ENCODE measurements at regions not wholly inside any gene's neighbourhood (a gene's known extent, or its start where the extent isn't known, plus 50 kb on each side); places are given as distances from the start of the nearest gene placed in this dataset.
"Not testable (repeated sequence)": the region's sequence is repeated elsewhere in the genome, so short reads cannot be mapped to it uniquely, and the experiment has no call there.

- no peaks in the 10 kb centered on the region for H3K9me3 ChIP-seq
- H3K4me3 ChIP-seq: no peak overlapping the region
- CTCF ChIA-PET: no interaction called here
- H3K4me2 ChIP-seq: no peak overlapping the region
- FAIRE-seq (no peak), ATAC-seq (no peak), DNase-seq (ENCODE audit: low read depth in 1 of 2, low spot score in 1 of 2) (no peak)
- TF ChIP-seq ESRRA (IDR thresholded peaks at IDR 0.05; ENCODE audit: borderline replicate concordance, low read length): no peak
- no peak for TF ChIP-seq NR3C1 (IDR thresholded peaks at IDR 0.05)
- no peak for TF ChIP-seq CHD4 (IDR thresholded peaks at IDR 0.05; ENCODE audit: borderline replicate concordance)
- TF ChIP-seq FOSL2 (IDR thresholded peaks at IDR 0.05): no peak
- no peak for TF ChIP-seq FOSL2 (CRISPR knock-in tag; IDR thresholded peaks at IDR 0.05)
- TF ChIP-seq TFCP2L1 (CRISPR knock-in tag; IDR thresholded peaks at IDR 0.05): no peak
- TF ChIP-seq CBX8 (IDR thresholded peaks at IDR 0.05): no peak
- TF ChIP-seq HEYL (CRISPR knock-in tag; IDR thresholded peaks at IDR 0.05): no peak
- TF ChIP-seq SREBF2 (IDR thresholded peaks at IDR 0.05): no peak
- TF ChIP-seq PBX3 (IDR thresholded peaks at IDR 0.05): no peak
- TF ChIP-seq CHD2 (IDR thresholded peaks at IDR 0.05; ENCODE audit: low read length, partially characterized antibody): no peak
- H3K4me1 ChIP-seq: no peaks in the 10 kb centered on the region
- POLR2A ChIA-PET: no interaction called here
- no peak overlapping the region for H3K27ac ChIP-seq
These were observed 219.8 kb upstream of the EPHA7 start for GRCh38 chr6:93639126-93639525.

- CTCF ChIA-PET; H3K9me3 ChIP-seq; H3K4me1 ChIP-seq; H3K4me3 ChIP-seq; H3K4me2 ChIP-seq; H3K27ac ChIP-seq; POLR2A ChIA-PET; ATAC-seq; DNase-seq (ENCODE audit: low read depth in 1 of 2, low spot score in 1 of 2); FAIRE-seq: not testable (repeated sequence)
- 75% methylated on average over 24 of the region's 38 CpGs for WGBS (ENCODE audit: missing lambda C conversion rate)
These were observed 217.8 kb upstream of the EPHA7 start for GRCh38 chr6:93636987-93637664.

- FAIRE-seq: no peak
- Histone ChIP-seq H3K4me1 (no peaks in the 10 kb centered on the region), H3K4me3 (no peak overlapping the region), H3K4me2 (no peak overlapping the region), H3K9me3 (no peaks in the 10 kb centered on the region), H3K27ac (no peak overlapping the region)
- 5% methylated on average over 3 of the region's 3 CpGs for WGBS (ENCODE audit: missing lambda C conversion rate)
- DNase-seq (ENCODE audit: low read depth in 1 of 2, low spot score in 1 of 2): no peak
- ChIA-PET CTCF (no interaction called here), POLR2A (no interaction called here)
- no peak for ATAC-seq
- TF ChIP-seq MAZ (IDR thresholded peaks at IDR 0.05; ENCODE audit: borderline replicate concordance, low read depth, low read length) (no peak), CTCF (IDR thresholded peaks at IDR 0.05) (no peak), HEYL (CRISPR knock-in tag; IDR thresholded peaks at IDR 0.05) (no peak), FOXS1 (CRISPR knock-in tag; IDR thresholded peaks at IDR 0.05) (no peak), CEBPB (IDR thresholded peaks at IDR 0.05) (no peak), ZFP36 (IDR thresholded peaks at IDR 0.05; ENCODE audit: borderline replicate concordance, partially characterized antibody) (no peak), HES2 (IDR thresholded peaks at IDR 0.05) (no peak), SREBF2 (IDR thresholded peaks at IDR 0.05) (no peak), ZC3H11A (IDR thresholded peaks at IDR 0.05) (no peak), KDM5A (IDR thresholded peaks at IDR 0.05) (no peak), JUNB (IDR thresholded peaks at IDR 0.05) (no peak), GATA3 (IDR thresholded peaks at IDR 0.05; ENCODE audit: borderline replicate concordance) (no peak), TP53 (CRISPR knock-in tag; IDR thresholded peaks at IDR 0.05) (no peak), CHD2 (IDR thresholded peaks at IDR 0.05; ENCODE audit: low read length, partially characterized antibody) (no peak)
These were observed 205.0 kb upstream of the EPHA7 start for GRCh38 chr6:93624408-93624807.

Measured in A549 (cell line).